ENCODE measurements at regions not wholly inside any gene's neighbourhood (a gene's known extent, or its start where the extent isn't known, plus 50 kb on each side); places are given as distances from the start of the nearest gene placed in this dataset.

- TF ChIP-seq CTCF (IDR thresholded peaks at IDR 0.05 in 4 of 5, conservative IDR thresholded peaks at IDR 0.05 in 1 of 5) (no peak), POLR2A (IDR thresholded peaks at IDR 0.05) (no peak)
Observed at GRCh38 chr15:35690698-35691116, 144.7 kb upstream of the DPH6 start.
